NB4 (cell line): ENCODE measurements at regions not wholly inside any gene's neighbourhood (a gene's known extent, or its start where the extent isn't known, plus 50 kb on each side); places are given as distances from the start of the nearest gene placed in this dataset.

Experiments used
- DNase-seq: peaks from one replicate; pipeline ENCODE4 v3.0.0; 2010; ENCODE audit warnings: low read depth
- H3K4me3 ChIP-seq: one replicate; pipeline ENCODE4 v1.5.1; 2011; ENCODE audit warnings: mild to moderate bottlenecking, low read depth, low read length, moderate library complexity
- CTCF ChIP-seq: IDR thresholded peaks from one replicate; pipeline ENCODE4 v1.5.1; 2012; ENCODE audit warnings: low read depth, low read length
- MAX ChIP-seq: IDR thresholded peaks from 2 replicates; pipeline ENCODE4 v1.6.1; 2011; ENCODE audit warnings: low read depth, low read length
- MYC ChIP-seq: IDR thresholded peaks from 2 replicates; pipeline ENCODE4 v1.6.1; 2011; ENCODE audit warnings: low read depth, low read length
- POLR2A ChIP-seq: IDR thresholded peaks from 2 replicates; pipeline ENCODE4 v1.6.1; 2011; ENCODE audit warnings: mild to moderate bottlenecking; ENCODE audit not compliant: insufficient read length; ENCODE audit errors: extremely low read depth

GRCh38 chr6:159112714-159113113, 56.5 kb upstream of the FNDC1 start:
- no peak overlapping the region for H3K4me3 ChIP-seq
- TF ChIP-seq POLR2A = no peak
- no peak for TF ChIP-seq CTCF
- no peak for TF ChIP-seq MYC
- DNase-seq = no peak

- DNase-seq = no peak
- TF ChIP-seq CTCF (no peak), POLR2A (no peak), MYC (no peak), MAX (no peak)
- no peak overlapping the region for H3K4me3 ChIP-seq
These were observed 58.5 kb upstream of the FNDC1 start for GRCh38 chr6:159110748-159111147.

GRCh38 chr6:159110013-159110412, 59.2 kb upstream of the FNDC1 start:
- TF ChIP-seq MAX (no peak), CTCF (peak; percentile 95)
- peak; percentile 68 for DNase-seq
- H3K4me3 ChIP-seq = no peak overlapping the region

GRCh38 chr6:159109391-159109790, 59.8 kb upstream of the FNDC1 start:
- TF ChIP-seq POLR2A (no peak), MYC (no peak), CTCF (no peak), MAX (no peak)
- DNase-seq = no peak
- H3K4me3 ChIP-seq = no peak overlapping the region

- H3K4me3 ChIP-seq = no peak overlapping the region
- TF ChIP-seq CTCF (no peak), POLR2A (no peak), MYC (no peak), MAX (no peak)
- DNase-seq = no peak
These were observed 60.7 kb upstream of the FNDC1 start for GRCh38 chr6:159108426-159108985.

- peak; percentile 17; the same call in 1 of the 2 replicates for TF ChIP-seq MAX
- no peak for TF ChIP-seq POLR2A
- no peak for TF ChIP-seq CTCF
- DNase-seq = no peak
- no peak overlapping the region for H3K4me3 ChIP-seq
These were observed 61.5 kb upstream of the FNDC1 start for GRCh38 chr6:159107451-159108260.
